CD4-positive, alpha-beta T cell treated with Interferon alpha-2 for 1 hour (primary cell): ENCODE measurements at regions not wholly inside any gene's neighbourhood (a gene's known extent, or its start where the extent isn't known, plus 50 kb on each side); places are given as distances from the start of the nearest gene placed in this dataset.
"Not testable (repeated sequence)": the region's sequence is repeated elsewhere in the genome, so short reads cannot be mapped to it uniquely, and the experiment has no call there.

ENCODE experiments used
- DNase-seq, 2 donors: peaks; one replicate each; pipeline ENCODE4 v3.0.0-alpha.2; 2020 to 2022

GRCh38 chr11:67768001-67768730, 93.7 kb upstream of the ALDH3B2 start:
- not testable (repeated sequence) for DNase-seq

GRCh38 chr11:67761211-67761610, 86.8 kb upstream of the ALDH3B2 start:
- DNase-seq, result not testable (repeated sequence)

GRCh38 chr11:67759321-67759720, 84.9 kb upstream of the ALDH3B2 start:
- not testable (repeated sequence) for DNase-seq

GRCh38 chr11:67758467-67758866, 84.0 kb upstream of the ALDH3B2 start:
- DNase-seq, result not testable (repeated sequence)

- not testable (repeated sequence) for DNase-seq
Observed at GRCh38 chr11:67758009-67758408, 83.6 kb upstream of the ALDH3B2 start.

- DNase-seq, result not testable (repeated sequence)
Observed at GRCh38 chr11:67753820-67754219, 79.4 kb upstream of the ALDH3B2 start.

GRCh38 chr11:67745181-67745726, 70.8 kb upstream of the ALDH3B2 start:
- DNase-seq, result no peak

- DNase-seq, result not testable (repeated sequence)
Observed at GRCh38 chr11:67744231-67744630, 69.8 kb upstream of the ALDH3B2 start.

GRCh38 chr11:67738231-67738630, 63.8 kb upstream of the ALDH3B2 start:
- not testable (repeated sequence) for DNase-seq

- DNase-seq, result not testable (repeated sequence)
Observed at GRCh38 chr11:67737562-67738080, 63.2 kb upstream of the ALDH3B2 start.

- peak; percentile 58 to 65 for DNase-seq
Observed at GRCh38 chr11:67732045-67732787, 57.8 kb upstream of the ALDH3B2 start.

- DNase-seq, result no peak
Observed at GRCh38 chr11:67731583-67731982, 57.2 kb upstream of the ALDH3B2 start.

GRCh38 chr11:67728163-67728571, 53.7 kb upstream of the ALDH3B2 start:
- DNase-seq, result not testable (repeated sequence)

GRCh38 chr11:67727066-67728040, 52.9 kb upstream of the ALDH3B2 start:
- peak in 1 of 2 donors; percentile 9 for DNase-seq
